Astrocyte of the cerebellum (primary cell): ENCODE measurements at regions not wholly inside any gene's neighbourhood (a gene's known extent, or its start where the extent isn't known, plus 50 kb on each side); places are given as distances from the start of the nearest gene placed in this dataset.
A peak's percentile ranks its signal among the peaks of the same experiment; 100 is the strongest.
"Not testable (repeated sequence)": the region's sequence is repeated elsewhere in the genome, so short reads cannot be mapped to it uniquely, and the experiment has no call there.

Source experiments
- DNase-seq: peaks from one replicate; pipeline ENCODE4 v3.0.0-alpha.2; 2011; ENCODE audit warnings: low read depth
- H3K4me3 ChIP-seq: 2 replicates; pipeline ENCODE4 v1.5.1; 2011; ENCODE audit warnings: mild to moderate bottlenecking, low read depth, low read length, moderate library complexity
- CTCF ChIP-seq: IDR thresholded peaks from 2 replicates; pipeline ENCODE4 v1.5.1; 2012; ENCODE audit warnings: low read length, low read depth, moderate library complexity, mild to moderate bottlenecking; ENCODE audit errors: missing control alignments
- in situ Hi-C: cut with HindIII; loops from 2 replicates; pipeline ENCODE4 v1.10.0; 2017; ENCODE audit warnings: low sequenced_read_pairs

DNA sequence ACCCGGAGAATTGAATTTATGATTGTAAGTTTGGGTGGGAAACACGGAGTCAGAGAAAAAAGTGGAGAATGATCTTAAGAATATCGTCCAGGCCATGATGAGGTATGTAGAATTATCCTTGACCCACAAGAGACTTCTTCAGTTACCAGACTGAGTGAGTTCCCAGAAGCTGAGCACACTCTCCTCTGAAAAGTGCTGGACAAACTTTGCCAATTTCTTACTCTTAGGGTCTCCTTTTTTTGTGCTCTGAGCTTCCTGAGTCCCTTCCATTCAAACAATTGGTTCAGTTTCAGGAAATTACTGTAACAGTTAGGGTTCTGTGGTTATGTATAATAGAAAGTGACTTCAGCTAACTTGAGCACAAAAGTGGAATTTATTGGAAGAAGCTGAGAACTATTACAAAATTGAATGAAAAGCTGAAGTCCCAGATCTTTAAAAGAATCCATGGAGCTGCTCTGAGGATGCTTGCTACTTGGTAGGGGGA, 50.6 kb upstream of the EHBP1 start:
- in situ Hi-C loops, result no loop called here
- H3K4me3 ChIP-seq, result no peak overlapping the region
- DNase-seq, result no peak
- no peak for TF ChIP-seq CTCF

- no peak for TF ChIP-seq CTCF
- peak; percentile 20 for DNase-seq
- no peak overlapping the region for H3K4me3 ChIP-seq
- in situ Hi-C loops, result no loop called here
These were observed 51.1 kb upstream of the EHBP1 start for GRCh38 chr2:62654423-62654791.

DNA sequence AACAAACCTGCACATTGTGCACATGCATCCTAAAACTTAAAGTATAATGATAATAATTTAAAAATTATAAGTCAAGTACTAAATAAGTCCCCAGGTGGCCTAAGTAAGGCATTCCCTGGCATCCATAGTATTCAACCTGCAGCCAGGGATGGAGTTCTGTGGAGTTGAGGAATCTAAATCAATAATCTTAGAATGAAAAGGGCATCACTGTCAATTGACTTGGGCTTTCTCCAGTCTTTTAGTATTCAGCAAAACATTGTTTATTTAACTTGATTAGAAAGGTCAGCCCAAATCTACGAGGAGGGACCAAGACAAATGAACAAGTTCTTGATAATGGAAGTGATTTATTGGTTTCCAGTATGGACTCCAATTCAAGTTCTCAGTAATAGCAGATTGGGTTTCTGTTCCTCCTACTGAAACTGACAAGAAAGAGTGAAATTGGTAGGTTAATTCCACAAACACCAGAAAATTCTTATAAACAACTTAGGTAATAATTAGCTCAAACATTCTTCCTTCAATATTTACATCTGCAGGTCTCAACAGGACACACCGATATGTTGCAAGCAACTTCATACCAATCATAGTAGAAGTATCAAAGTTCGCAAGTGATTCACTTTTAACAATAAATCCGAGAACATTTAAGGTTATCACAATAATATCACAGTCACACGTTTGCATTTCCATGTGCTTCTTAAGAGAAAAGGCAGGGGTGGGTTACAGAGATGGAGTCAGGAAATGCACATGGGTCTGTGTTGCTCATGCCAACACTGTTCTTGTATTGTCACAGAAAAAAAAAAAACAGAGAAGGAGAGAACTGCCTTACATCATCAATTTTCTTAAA, 51.7 kb upstream of the EHBP1 start:
- in situ Hi-C loops, result no loop called here
- no peak overlapping the region for H3K4me3 ChIP-seq
- TF ChIP-seq CTCF, result no peak
- no peak for DNase-seq

DNA sequence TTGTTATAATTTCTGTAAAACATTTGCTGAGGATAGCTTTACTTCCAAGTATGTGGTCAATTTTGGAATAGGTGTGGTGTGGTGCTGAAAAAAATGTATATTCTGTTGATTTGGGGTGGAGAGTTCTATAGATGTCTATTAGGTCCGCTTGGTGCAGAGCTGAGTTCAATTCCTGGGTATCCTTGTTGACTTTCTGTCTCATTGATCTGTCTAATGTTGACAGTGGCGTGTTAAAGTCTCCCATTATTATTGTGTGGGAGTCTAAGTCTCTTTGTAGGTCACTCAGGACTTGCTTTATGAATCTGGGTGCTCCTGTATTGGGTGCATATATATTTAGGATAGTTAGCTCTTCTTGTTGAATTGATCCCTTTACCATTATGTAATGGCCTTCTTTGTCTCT, 56.4 kb upstream of the EHBP1 start:
- H3K4me3 ChIP-seq, DNase-seq, in situ Hi-C loops: not testable (repeated sequence)

DNA sequence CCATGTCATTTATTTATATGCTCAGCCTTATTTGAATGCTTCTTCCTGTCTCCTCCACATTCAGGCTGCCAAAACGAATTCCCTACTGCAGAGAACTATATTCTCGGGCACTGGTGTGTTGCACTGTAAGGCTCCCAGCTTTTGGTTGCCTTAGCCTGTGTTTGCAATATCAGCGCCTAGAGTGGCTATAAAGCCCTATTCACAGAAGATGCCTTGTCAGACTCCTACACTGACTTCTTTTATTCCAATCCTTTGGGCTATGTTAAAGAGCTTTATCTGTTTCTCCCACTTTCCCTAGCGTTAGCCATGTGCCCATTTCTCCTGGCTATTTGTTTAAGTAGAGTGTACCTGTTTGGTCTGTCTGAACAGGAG, 62.4 kb upstream of the EHBP1 start:
- no peak for DNase-seq
- H3K4me3 ChIP-seq, result no peak overlapping the region
- no peak for TF ChIP-seq CTCF
- in situ Hi-C loops, result no loop called here

DNA sequence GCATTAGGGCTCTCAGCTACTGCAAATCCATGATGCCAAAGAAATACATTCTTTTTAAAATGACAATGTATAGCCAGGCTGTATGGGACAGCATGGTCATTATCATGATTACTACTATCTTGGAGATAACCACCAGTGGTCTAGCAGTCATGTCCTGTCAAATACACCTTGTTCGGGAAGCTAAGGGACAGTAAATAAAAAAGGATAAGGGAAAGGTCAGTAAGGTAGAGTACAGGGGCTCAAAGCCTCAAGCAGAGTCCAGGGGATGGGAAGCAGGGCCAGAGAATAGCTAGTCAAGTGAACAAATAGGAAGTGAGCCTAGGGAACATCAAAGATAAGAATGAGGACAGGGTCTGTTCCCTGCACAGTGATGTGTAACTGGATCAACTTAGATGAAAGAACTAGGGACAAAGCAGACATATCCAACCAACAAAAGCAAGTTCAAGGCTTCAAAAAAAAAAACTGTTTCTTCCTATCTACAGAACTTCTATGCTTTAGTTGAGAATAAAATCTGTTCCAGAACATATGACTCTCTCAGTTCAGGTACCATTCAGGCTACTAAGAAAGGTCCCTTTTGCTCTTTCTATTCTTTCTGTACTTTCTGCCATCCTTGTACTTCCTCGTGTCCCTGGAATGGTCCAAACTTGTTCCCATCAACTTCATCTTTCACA, 62.9 kb upstream of the EHBP1 start:
- TF ChIP-seq CTCF, result no peak
- in situ Hi-C loops, result no loop called here
- DNase-seq, result no peak
- H3K4me3 ChIP-seq, result no peak overlapping the region

DNA sequence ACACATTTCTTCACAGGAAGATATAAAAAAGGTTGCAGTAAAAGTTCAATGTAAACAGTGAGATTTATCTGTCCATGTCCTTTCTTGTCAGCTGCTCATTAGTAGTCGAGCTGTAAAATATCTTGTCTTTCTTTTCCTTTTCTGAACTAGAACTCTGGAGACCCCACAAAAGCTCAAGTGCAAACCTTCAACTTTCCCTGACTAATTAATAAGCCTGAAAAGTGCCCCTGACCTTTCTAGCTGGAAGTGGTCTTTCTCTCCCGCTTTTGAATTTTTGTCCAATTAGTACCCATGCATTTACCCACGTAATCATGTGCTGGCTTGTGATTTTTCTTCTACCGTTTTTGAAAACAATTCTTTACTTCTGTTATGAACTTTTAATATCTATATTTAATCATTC, 63.6 kb upstream of the EHBP1 start:
- in situ Hi-C loops, result no loop called here
- H3K4me3 ChIP-seq, result no peak overlapping the region
- no peak for DNase-seq
- no peak for TF ChIP-seq CTCF
